NCI-H69 (cell line): ENCODE measurements at regions not wholly inside any gene's neighbourhood (a gene's known extent, or its start where the extent isn't known, plus 50 kb on each side); places are given as distances from the start of the nearest gene placed in this dataset.
"Not testable (repeated sequence)": the region's sequence is repeated elsewhere in the genome, so short reads cannot be mapped to it uniquely, and the experiment has no call there.

Source experiments
- DNase-seq: peaks from one replicate; lab custom pipeline; 2025; lab: John Stamatoyannopoulos, UW

DNA sequence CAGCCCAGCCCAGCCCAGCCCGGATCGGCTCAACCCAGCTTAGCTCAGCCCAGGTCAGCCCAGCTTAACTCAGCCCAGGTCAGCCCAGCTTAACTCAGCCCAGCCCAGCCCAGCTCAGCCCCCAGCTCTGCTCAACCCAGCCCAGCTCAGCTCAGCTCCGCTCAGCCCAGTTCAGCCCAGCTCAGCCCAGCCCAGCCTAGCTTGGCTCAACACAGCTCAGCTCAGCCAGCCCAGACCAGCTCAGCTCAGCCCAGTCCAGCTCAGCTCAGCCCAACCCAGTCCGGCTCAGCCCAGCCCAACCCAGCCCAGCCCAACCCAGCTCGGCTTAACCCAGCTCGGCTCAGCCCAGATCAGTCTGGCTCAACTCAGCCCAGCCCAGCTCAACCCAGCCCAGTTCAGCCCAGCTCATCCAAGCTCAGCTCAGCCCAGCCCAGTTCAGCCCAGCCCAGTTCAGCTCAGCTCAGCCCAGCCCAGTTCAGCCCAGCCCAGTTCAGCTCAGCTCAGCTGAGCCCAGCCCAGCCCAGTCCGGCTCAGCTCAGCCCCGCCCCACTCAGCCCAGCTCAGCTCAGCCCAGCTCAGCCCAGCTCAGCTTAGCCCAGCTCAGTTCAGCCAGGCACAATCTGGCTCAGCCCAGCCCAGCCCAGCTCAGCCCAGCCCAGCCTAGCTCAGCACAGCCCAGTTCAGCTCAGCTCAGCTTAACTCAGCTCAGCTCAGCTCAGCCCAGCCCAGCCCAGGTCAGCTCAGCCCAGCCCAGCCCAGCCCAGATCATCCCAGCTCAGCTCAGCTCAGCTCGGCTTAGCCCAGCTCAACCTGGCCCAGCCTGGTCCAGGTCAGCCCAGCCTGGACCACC lies 331.7 kb downstream of the TMEM121 start:
- DNase-seq = no peak

DNA sequence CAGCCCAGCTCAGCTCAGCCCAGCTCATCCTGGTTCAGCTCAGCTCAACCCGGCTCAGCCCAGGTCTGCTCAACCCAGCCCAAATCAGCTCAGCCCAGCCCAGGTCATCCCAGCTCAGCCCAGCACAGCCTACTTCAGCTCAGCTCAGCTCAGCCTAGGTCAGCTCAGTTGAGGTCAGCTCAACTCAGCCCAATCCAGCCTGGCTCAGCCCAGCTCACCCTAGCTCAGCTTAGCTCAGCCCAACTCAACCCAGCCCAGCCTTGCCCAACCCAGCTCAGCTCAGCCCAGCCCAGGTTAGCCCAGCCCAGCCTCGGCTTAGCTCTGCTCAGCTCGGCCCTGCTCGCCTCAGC lies 332.3 kb downstream of the TMEM121 start:
- no peak for DNase-seq

DNA sequence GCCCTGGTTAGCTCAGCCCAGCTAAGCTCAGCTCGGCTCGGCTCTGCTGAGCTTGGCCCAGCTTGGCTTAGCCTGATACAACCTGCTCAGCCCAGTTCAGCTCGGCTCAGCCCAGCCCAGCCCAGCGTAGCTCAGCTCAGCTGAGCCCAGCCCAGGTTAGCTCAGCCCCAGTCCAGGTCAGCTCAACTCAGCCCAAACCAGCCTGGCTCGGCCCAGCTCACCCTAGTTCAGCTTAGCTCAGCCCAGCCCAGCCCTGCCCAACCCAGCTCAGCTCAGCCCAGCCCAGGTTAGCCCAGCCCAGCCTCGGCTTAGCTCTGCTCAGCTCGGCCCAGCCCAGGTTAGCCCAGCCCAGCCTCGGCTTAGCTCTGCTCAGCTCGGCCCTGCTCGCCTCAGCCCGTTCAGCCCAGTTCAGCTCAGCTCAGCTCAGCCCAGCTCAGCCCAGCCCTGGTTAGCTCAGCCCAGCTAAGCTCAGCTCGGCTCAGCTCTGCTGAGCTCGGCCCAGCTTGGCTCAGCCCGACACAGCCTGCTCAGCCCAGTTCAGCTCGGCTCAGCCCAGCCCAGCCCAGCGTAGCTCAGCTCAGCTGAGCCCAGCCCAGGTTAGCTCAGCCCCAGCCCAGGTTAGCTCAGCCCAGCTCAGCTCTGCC lies 332.8 kb downstream of the TMEM121 start:
- not testable (repeated sequence) for DNase-seq

DNA sequence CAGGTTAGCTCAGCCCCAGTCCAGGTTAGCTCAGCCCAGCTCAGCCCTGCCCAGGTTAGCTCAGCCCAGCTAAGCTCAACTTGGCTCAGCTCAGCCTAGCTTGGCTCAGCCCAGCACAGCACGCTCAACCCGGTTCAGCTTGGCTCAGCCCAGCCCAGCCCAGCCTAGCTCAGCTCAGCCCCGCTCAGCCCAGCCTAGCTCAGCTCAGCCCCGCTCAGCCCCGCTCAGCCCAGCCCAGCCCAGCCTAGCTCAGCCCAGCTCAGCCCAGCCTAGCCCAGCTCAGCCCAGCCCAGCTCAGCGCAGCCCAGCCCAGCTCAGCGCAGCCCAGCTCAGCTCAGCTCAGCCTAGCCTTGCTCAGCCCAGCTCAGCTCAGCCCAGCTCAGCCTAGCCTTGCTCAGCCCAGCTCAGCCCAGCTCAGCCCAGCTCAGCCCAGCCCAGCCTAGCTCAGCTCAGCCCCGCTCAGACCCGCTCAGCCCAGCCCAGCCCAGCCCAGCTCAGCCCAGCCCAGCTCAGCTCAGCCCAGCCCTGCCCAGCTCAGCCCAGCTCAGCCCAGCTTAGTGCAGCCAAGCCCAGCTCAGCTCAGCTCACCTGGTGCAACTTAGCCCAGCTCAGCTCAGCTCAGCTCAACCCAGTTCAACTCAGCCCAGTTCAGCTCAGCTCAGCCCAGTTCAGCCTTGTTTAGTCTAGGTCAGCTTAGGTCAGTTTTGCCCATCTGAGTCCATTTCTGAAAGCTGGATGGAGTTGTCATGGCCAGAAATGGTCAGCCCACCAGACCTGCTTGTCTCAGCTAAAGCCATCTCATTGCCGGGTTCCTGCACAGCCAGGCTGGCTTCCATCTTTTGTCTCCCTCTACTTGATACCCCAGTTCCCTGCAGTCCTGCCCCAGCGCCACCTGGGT lies 333.6 kb downstream of the TMEM121 start:
- no peak for DNase-seq

DNA sequence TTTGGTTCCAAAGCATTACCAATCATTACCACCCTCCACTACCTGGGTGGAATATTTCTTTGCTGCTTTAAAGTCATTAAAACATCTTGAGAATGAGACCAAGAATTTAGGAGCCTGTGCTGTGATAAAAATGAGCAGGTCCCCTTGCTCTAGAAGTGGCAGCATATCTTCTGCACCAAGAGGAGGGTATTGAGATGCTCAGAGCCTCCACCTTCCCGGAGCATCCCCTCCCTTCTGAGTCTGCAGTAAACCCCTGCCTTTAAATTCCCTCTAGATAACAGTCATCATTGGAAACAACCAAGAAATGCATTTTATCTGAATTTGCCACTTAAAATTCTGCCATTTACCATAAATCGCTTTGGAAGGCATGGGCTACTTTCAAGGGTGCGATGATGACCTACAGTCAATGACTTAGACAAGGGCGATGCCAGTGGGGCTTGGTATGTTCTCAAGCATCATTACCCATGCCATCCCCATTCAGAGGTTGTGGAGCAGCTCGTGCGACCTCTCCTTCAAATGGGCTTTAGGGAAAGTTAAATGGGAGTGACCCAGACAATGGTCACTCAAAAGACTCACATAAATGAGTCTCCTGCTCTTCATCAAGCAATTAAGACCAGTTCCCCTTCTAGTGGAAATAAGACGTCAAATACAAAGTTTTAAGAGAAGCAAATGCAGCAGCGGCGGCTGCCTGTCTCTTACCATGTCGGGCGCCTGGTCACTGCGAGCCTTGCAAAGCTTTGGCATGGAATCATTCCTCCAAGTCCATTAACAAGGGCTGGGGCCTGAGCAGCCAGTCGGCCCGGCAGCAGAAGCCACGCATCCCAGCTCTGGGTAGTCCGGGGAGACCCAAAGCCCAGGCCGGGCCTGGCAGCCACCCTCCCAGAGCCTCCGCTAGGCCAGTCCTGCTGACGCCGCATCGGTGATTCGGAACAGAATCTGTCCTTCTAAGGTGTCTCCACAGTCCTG lies 334.5 kb downstream of the TMEM121 start:
- no peak for DNase-seq

DNA sequence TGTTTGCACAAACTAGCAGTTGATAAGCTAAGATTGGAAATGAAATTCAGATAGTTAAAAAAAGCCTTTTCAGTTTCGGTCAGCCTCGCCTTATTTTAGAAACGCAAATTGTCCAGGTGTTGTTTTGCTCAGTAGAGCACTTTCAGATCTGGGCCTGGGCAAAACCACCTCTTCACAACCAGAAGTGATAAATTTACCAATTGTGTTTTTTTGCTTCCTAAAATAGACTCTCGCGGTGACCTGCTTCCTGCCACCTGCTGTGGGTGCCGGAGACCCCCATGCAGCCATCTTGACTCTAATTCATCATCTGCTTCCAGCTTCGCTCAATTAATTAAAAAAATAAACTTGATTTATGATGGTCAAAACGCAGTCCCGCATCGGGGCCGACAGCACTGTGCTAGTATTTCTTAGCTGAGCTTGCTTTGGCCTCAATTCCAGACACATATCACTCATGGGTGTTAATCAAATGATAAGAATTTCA lies 335.6 kb downstream of the TMEM121 start:
- no peak for DNase-seq

DNA sequence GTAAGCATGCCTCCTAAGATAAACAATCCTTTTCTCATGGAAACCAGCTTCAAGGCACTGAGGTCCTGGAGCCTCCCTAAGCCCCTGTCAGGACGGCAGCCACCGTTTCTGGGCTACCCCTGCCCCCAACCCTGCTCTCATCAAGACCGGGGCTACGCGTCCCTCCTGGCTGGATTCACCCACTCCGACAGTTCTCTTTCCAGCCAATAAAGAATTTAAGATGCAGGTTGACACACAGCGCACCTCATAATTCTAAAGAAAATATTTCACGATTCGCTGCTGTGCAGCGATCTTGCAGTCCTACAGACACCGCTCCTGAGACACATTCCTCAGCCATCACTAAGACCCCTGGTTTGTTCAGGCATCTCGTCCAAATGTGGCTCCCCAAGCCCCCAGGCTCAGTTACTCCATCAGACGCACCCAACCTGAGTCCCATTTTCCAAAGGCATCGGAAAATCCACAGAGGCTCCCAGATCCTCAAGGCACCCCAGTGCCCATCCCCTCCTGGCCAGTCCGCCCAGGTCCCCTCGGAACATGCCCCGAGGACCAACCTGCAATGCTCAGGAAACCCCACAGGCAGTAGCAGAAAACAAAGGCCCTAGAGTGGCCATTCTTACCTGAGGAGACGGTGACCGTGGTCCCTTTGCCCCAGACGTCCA lies 336.3 kb downstream of the TMEM121 start:
- no peak for DNase-seq

DNA sequence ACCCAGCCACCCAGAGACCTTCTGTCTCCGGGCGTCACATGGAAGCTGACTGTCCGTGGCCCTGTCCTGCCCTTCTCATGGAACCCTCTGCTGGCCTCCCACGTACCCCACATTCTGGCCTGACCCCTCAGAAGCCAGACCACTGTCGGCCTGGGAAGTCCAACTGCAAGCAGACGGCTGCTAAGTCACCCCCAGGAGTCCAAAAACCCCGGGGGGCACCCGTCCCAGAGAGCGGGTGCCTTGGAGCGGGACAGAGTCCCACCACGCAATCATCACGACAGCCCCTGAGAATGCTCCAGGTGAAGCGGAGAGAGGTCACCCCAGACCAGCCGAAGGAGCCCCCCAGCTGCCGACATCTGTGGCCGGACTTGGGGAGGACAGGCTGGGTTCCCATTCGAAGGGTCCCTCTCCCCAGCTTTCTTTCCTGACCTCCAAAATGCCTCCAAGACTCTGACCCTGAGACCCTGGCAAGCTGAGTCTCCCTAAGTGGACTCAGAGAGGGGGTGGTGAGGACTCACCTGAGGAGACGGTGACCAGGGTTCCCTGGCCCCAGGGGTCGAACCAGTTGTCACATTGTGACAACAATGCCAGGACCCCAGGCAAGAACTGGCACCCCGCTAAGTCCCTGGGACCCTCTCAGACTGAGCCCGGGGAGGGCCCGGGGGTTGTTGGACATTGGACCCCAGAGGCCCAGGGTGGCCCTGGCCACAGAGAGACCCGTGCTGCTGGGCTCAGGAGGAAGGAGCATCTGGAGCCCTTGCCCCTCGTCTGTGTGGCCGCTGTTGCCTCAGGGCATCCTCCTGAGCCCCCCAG lies 337.1 kb downstream of the TMEM121 start:
- no peak for DNase-seq

DNA sequence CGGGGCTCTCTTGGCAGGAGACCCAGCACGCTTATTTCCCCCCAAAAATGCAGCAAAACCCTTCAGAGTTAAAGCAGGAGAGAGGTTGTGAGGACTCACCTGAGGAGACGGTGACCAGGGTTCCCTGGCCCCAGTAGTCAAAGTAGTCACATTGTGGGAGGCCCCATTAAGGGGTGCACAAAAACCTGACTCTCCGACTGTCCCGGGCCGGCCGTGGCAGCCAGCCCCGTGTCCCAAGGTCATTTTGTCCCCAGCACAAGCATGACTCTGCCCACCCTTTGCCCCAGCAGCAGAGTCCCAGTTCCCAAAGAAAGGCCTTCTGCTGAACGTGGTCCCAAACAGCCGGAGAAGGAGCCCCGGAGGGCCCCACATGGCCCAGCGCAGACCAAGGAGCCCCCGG lies 337.7 kb downstream of the TMEM121 start:
- DNase-seq = no peak

DNA sequence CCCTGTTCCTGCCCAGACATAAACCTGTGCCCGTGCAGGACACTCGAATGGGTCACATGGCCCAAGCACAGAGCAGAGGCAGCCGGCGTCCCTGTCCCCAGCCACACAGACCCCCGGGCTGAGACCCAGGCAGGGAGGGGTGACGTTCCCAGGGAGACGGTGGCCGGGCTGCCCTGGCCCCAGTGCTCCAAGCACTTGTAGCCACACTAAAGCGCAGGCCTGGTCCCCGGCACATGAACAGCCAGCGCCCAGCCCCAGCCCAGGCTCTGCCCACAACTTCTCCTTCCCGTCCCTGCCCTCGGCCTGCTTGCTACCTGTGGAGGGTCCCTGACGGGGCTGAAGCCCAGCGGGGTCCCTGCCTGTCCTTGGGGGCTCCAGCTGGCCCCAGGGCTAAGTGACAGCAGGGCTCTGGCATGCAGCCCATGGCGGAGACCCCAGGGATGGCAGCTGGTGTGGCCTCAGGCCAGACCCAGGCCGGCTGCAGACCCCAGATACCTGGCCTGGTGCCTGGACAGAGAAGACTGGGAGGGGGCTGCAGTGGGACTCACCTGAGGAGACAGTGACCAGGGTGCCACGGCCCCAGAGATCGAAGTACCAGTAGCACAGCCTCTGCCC lies 338.4 kb downstream of the TMEM121 start:
- no peak for DNase-seq

DNA sequence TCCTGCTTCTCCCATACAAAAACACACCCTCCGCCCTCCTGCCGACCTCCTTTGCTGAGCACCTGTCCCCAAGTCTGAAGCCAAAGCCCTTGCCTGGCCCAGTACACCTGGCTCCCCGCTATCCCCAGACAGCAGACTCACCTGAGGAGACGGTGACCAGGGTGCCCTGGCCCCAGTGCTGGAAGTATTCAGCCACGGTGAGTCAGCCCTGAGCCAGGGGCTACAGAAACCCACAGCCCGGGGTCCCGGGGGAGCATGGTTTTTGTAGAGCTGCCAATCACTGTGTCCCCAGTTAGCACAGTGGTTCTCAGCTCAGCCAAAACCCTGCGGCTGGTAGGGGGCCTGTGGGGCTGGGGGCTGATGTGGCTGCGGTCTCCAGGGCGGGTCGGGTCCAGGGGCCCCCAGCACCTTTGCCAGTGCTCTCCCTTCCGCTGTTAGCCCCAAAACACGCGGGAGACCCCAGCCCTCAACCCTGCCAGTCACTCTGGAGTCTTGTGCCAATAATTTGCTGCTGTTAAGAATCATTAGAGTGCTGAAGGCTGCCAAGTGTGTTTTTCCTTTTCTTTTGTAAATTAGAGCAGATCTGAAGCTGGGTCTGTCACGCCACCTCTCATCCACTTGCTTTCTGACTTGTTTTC lies 339.0 kb downstream of the TMEM121 start:
- peak; percentile 75 for DNase-seq

DNA sequence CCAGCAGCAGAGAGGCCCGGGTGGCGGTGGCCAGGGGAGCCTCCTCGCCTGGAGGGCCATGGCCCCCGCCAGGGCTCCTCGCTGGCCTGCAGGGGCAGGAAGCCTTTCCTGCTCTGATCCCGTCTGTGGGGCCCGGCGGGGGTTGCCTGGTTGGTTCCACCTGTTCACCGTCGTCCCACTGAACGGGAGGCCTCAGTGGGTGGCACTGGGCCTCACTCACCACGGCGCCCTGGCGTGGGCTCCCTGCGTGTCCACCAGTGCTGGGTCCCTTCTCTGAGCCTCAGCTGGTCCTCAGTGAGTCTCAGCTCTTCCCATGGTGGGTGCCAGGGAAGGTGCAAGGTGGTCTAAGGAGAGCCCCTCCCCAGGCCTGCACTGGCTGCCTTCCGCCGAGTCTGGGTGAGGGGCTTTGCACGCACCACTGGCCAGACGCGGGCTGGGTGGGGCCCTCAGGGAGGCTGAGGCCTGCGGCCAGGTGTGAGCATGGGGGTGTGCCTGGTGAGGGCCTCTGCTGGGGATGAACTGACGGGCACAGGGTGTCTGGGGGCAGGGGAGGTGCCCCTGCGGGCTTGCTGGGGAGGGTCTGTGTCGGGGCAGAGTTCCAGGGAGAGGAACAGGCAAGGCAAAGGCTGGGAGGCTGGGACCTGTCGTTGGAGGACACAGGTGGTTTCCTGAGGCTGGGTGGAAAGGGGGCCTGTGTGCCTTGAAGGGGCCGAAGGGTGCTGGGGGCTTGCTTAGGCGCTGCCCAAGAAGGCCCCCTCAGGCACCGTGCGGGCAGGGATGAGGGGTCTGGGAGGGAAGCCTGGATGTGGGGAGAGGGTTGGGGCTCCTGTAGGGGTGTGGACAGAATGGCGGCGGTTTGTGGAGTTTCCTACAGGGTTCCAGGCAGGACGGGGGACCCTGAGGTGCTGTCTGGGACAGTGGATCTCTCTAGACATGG lies 339.8 kb downstream of the TMEM121 start:
- DNase-seq = no peak

DNA sequence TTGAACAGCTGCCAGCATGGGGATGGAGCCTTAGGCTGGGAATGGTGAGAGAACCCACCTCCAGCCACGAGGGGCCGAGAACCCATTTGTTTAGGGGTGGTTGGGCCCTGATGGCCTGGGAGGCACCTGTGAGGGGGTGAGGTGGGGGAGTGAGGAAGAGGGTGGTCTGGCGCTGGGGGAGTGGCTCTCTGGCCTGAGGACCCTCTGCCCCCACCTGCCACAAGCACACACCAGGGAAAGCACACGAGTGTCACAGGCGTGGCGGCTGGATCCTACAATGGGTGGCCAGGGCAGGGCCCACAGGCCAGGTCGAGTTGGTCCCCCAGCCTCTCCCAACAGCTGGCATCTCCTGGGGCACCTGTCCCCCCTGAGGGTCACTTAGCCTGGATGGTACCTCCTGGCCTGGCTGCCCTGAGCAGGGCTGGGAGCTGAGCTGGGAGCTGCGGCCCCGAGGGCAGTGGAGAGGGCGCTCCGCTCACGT lies 340.5 kb downstream of the TMEM121 start:
- no peak for DNase-seq

DNA sequence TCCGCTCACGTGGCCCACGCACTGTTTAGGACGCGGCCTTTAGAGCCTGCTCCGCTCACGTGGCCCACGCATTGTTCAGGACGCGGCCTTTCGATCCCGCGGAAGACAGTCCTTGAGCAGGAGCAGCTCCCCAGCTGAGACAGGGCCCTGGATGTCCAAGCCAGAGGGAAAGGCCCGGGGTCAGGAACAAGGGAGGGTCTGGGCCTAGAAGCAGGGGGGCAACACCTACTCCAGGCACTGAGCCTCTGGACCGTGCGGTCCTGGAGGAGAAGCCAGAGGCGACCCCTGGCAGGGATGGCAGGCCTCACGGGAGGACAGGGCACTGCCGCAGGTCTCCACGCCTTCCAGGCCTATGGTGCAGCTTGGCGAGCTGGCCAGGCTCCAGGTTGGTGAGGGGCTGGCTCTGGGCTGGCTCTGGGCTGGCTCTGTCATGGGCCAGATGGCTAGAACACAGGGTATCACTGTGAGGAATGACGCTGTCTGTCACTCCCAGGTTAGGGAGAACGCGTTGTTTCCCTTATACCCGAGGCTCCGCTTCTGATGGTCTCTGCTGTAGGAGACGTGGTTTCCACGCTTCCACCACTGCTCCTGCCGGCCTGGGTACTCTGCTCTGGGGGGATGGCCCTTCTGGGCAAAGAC lies 341.7 kb downstream of the TMEM121 start:
- DNase-seq = no peak

DNA sequence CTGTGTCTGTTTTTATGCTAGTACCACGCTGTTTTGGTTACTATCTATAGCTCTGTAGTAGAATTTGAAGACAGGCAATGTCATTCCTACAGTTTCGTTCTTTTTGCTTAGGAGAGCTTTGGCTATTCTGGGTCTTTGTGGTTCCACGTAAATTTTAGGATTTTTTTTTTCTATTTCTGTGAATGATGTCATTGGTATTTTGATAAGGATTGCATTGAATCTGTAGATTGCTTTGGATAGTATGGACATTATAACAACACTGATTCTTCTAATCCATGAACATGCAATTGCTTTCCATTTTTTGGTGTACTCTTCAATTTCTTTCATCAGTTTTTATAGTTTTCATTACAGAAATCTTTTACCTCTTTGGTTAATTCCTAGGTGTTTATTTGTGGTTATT lies 345.2 kb downstream of the TMEM121 start:
- DNase-seq = no peak

DNA sequence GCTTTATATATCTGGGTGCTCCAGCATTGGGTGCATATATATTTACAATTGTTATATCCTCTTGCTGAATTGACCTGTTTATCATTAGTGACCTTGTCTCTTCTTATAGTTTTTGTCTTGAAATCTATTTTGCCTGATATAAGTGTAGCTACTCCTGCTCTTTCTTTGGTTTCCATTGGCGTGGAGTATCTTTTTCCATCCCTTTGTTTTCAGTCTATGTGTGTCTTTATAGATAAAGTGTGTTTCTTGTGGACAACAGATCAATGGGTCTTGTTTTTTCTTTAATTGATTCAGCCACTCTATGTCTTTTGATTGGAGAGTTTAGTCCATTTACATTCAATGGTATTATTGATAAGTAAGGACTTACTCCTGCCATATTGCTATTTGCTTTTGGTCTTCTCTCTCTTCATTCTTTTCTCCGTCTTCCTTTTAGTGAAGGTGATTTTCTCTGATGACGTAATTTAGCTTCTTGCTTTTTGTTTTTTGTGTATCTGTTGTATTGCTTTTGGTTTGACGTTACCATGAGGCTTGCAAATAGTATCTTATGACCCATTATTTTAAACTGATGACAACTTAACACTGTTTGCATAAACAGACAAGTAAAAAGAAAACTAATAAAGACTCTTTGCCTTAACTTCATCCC lies 347.6 kb downstream of the TMEM121 start:
- no peak for DNase-seq

DNA sequence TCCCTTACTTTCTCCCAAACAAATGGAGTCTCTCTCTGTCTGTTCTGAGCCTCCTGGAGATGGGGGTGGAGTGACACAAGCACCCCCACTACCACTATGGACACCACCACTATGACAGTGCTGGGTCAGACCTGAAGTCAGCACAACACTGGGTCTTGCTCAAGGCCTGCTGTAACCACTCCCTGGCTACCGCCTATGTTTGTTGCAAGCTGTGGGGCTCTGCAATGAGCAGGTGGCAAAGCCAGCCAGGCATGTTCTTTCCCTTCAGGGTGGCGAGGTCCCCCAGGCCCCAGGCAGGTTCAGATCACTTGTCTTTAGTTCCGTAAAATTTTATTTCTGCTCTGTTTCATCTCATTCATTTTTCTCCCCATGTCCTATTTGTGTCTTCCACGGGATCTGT lies 349.8 kb downstream of the TMEM121 start:
- no peak for DNase-seq
